ENCODE measurements at regions not wholly inside any gene's neighbourhood (a gene's known extent, or its start where the extent isn't known, plus 50 kb on each side); places are given as distances from the start of the nearest gene placed in this dataset.

DNA sequence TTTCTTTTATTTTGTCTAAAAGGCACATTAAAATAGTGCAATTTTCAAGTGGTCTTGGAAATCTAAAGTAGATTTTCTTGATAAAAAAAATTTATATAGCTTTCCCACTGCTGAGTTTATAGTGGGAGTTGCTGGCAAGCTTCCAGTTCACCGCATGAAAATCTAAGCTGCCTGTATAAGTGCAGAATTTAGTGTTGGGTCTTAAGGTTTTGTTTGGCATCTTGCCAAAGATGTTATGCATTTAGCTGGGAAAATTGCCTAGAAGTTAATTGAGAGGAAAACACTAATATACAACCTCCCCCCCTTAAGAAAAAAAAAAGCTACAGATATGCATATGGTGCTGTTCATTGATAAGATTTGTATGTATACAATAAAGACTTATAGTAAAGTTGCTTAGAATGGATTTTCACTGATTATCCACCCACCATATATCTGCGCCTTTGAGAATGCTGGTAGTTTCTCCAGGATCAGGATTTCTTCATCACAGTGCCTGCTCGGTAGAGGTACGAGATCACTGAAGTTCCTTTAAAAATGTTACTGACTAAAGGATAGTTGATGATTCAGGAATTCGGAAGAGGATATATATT, 803.2 kb upstream of the POU3F3 start:
- no peak for TF ChIP-seq CTCF (IDR thresholded peaks at IDR 0.05)
- TF ChIP-seq ZFX (IDR thresholded peaks at IDR 0.05; ENCODE audit: borderline replicate concordance) = no peak

Measured in 22Rv1 (cell line).